ENCODE measurements at regions not wholly inside any gene's neighbourhood (a gene's known extent, or its start where the extent isn't known, plus 50 kb on each side); places are given as distances from the start of the nearest gene placed in this dataset.

DNA sequence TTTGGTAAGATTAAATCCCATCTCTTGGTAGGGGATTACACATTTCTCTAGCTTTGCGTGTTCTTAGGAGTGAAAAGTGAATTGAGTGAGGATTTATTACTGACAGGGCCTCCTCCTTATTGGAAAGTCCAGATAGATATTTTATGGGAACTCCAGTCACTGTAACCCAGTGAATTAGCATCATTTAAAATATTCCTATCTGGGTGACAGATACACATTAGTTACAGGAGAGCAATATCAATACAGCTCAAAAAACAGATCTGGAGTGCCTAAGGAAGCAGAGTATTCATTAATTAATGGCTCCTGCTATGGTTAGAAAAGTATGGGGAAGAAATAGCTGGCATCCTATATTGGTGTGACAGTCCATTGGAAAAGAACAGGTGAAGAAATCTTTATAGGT is 248.2 kb downstream of the SLITRK6 start:
- no peak for TF ChIP-seq POLR2A (IDR thresholded peaks at IDR 0.05; ENCODE audit: low read depth, low read length)
- no peak for TF ChIP-seq POLR2AphosphoS5 (IDR thresholded peaks at IDR 0.05; ENCODE audit: low read depth, low read length)
